ENCODE measurements at regions not wholly inside any gene's neighbourhood (a gene's known extent, or its start where the extent isn't known, plus 50 kb on each side); places are given as distances from the start of the nearest gene placed in this dataset.

GRCh38 chr3:135645541-135645940, 320.0 kb upstream of the PPP2R3A start:
- no peaks in the 10 kb centered on the region for H3K4me1 ChIP-seq (ENCODE audit: control insufficient read depth in 1 of 2, insufficient read depth in 2 of 2, low read length in 2 of 2)
- no peaks in the 10 kb centered on the region for H4K20me1 ChIP-seq (ENCODE audit: insufficient read depth, low read length)
- Mint-ChIP-seq H3K4me3 (no peak overlapping the region), H3K27ac (no peak overlapping the region), H3K36me3 (no peaks in the 10 kb centered on the region), H3K27me3 (ENCODE audit: low read depth in 3 of 3) (peaks cover 0 to 2% (median 2%) of the 10 kb centered on the region in 3 donors), H3K9me3 (peaks cover 7 to 22% (median 14%) of the 10 kb centered on the region in 7 donors), H3K4me1 (no peaks in the 10 kb centered on the region)
- no peak overlapping the region for H3K4me3 ChIP-seq (replicated peaks in 1 of 3; ENCODE audit: low read depth in 2 of 3, low read length in 3 of 3)
- no peak overlapping the region for H3K4me2 ChIP-seq (replicated peaks; ENCODE audit: extremely low read depth, low read length, poor library complexity, severe bottlenecking)
- H2AFZ ChIP-seq (ENCODE audit: insufficient read depth, low read depth, low read length, poor library complexity, severe bottlenecking) = no peak overlapping the region
- intact Hi-C loops (cut with micrococcal nuclease) = no loop called here
- H3K27ac ChIP-seq (ENCODE audit: low read depth in 1 of 2, low read length in 2 of 2) = no peak overlapping the region
- no peak for DNase-seq
- H3K36me3 ChIP-seq (replicated peaks in 1 of 2; ENCODE audit: control insufficient read depth in 1 of 2, insufficient read depth in 2 of 2, low read length in 2 of 2) = no peaks in the 10 kb centered on the region
- no peak for TF ChIP-seq CTCF (IDR thresholded peaks at IDR 0.05)
- WGBS (ENCODE audit: insufficient coverage) = no CpG with 5 or more reads among the region's 1 CpG
- H3K9me3 ChIP-seq (replicated peaks in 1 of 2; ENCODE audit: control insufficient read depth in 1 of 2, insufficient read depth in 1 of 2, low read length in 2 of 2) = peaks cover 25 to 27% of the 10 kb centered on the region in 2 donors
- no peaks in the 10 kb centered on the region for H3K79me2 ChIP-seq (ENCODE audit: insufficient read depth, low read length)
- H3K27me3 ChIP-seq (ENCODE audit: control insufficient read depth in 2 of 2, insufficient read depth in 2 of 2, low read length in 2 of 2) = no peaks in the 10 kb centered on the region
- no peak overlapping the region for H3K9ac ChIP-seq (ENCODE audit: insufficient read depth, low read length, poor library complexity, severe bottlenecking)

- no peak for DNase-seq
- Mint-ChIP-seq H3K4me3 (no peak overlapping the region), H3K4me1 (no peaks in the 10 kb centered on the region), H3K36me3 (no peaks in the 10 kb centered on the region), H3K27me3 (ENCODE audit: low read depth in 3 of 3) (peaks cover 0 to 2% (median 0%) of the 10 kb centered on the region in 3 donors), H3K27ac (no peak overlapping the region), H3K9me3 (peaks cover 11 to 23% (median 18%) of the 10 kb centered on the region in 7 donors)
- H3K27ac ChIP-seq (ENCODE audit: low read depth in 1 of 2, low read length in 2 of 2) = no peak overlapping the region
- no peak overlapping the region for H3K4me3 ChIP-seq (replicated peaks in 1 of 3; ENCODE audit: low read depth in 2 of 3, low read length in 3 of 3)
- H3K36me3 ChIP-seq (replicated peaks in 1 of 2; ENCODE audit: control insufficient read depth in 1 of 2, insufficient read depth in 2 of 2, low read length in 2 of 2) = no peaks in the 10 kb centered on the region
- H3K4me1 ChIP-seq (ENCODE audit: control insufficient read depth in 1 of 2, insufficient read depth in 2 of 2, low read length in 2 of 2) = no peaks in the 10 kb centered on the region
- no peak overlapping the region for H2AFZ ChIP-seq (ENCODE audit: insufficient read depth, low read depth, low read length, poor library complexity, severe bottlenecking)
- no peaks in the 10 kb centered on the region for H3K79me2 ChIP-seq (ENCODE audit: insufficient read depth, low read length)
- H3K9ac ChIP-seq (ENCODE audit: insufficient read depth, low read length, poor library complexity, severe bottlenecking) = no peak overlapping the region
- H3K27me3 ChIP-seq (ENCODE audit: control insufficient read depth in 2 of 2, insufficient read depth in 2 of 2, low read length in 2 of 2) = no peaks in the 10 kb centered on the region
- TF ChIP-seq CTCF (IDR thresholded peaks at IDR 0.05) = no peak
- no peaks in the 10 kb centered on the region for H4K20me1 ChIP-seq (ENCODE audit: insufficient read depth, low read length)
- no peak overlapping the region for H3K4me2 ChIP-seq (replicated peaks; ENCODE audit: extremely low read depth, low read length, poor library complexity, severe bottlenecking)
- intact Hi-C loops (cut with micrococcal nuclease) = no loop called here
- peaks cover 23 to 30% of the 10 kb centered on the region in 2 donors for H3K9me3 ChIP-seq (replicated peaks in 1 of 2; ENCODE audit: control insufficient read depth in 1 of 2, insufficient read depth in 1 of 2, low read length in 2 of 2)
- WGBS (ENCODE audit: insufficient coverage) = no CpG with 5 or more reads among the region's 1 CpG
These were observed 318.7 kb upstream of the PPP2R3A start for GRCh38 chr3:135646873-135647272.
